PC-9 (cell line): ENCODE measurements at regions not wholly inside any gene's neighbourhood (a gene's known extent, or its start where the extent isn't known, plus 50 kb on each side); places are given as distances from the start of the nearest gene placed in this dataset.

Source experiments
- CTCF ChIP-seq: fragments of 200-600 bp; sonication (generic); conservative IDR thresholded peaks from 2 replicates; pipeline ENCODE4 v1.6.1; 2017; ENCODE audit warnings: mixed run types, antibody characterized with exemption, mild to moderate bottlenecking, moderate library complexity
- EZH2 ChIP-seq: fragments of 200-600 bp; sonication (generic); IDR thresholded peaks from 2 replicates; pipeline ENCODE4 v1.8.0; 2017; ENCODE audit warnings: antibody characterized with exemption, low read depth

GRCh38 chr1:221335161-221336101 is 406.5 kb downstream of the DUSP10 start:
- TF ChIP-seq CTCF (no peak), EZH2 (no peak)
